ENCODE measurements at regions not wholly inside any gene's neighbourhood (a gene's known extent, or its start where the extent isn't known, plus 50 kb on each side); places are given as distances from the start of the nearest gene placed in this dataset.

GRCh38 chr2:37551783-37552182 lies 119.7 kb downstream of the CDC42EP3 start:
- H3K4me1 Mint-ChIP-seq (ENCODE audit: insufficient read depth, unreplicated experiment) = peaks cover 10% of the 10 kb centered on the region
- no peaks in the 10 kb centered on the region for H3K9me3 Mint-ChIP-seq (ENCODE audit: unreplicated experiment)
- CTCF ChIA-PET = interaction anchor here (0.7 to 1.6 kb wide), 5 partner anchors 11 to 137 kb away, joined by 3 to 4 read pairs (median 3); no protein-coding TSS in a partner anchor
- BruUV-seq (replicated peaks) = no TSS peak
- intact Hi-C loops (cut with micrococcal nuclease) = no loop called here
- H3K27ac Mint-ChIP-seq (ENCODE audit: low read depth, unreplicated experiment) = no peak overlapping the region
- no peaks in the 10 kb centered on the region for H3K27me3 Mint-ChIP-seq (ENCODE audit: insufficient read depth, unreplicated experiment)
- H3K36me3 Mint-ChIP-seq (ENCODE audit: insufficient read depth, unreplicated experiment) = no peaks in the 10 kb centered on the region
- TF ChIP-seq CTCF (IDR thresholded peaks at IDR 0.05; ENCODE audit: unreplicated experiment) = no peak
- POLR2A ChIA-PET = interaction anchor here (0.7 to 1.4 kb wide), 2 partner anchors 9 to 43 kb away, joined by 3 to 4 read pairs; no protein-coding TSS in a partner anchor
- no peak for DNase-seq (ENCODE audit: unreplicated experiment)
- no peak overlapping the region for H3K4me3 Mint-ChIP-seq (ENCODE audit: unreplicated experiment)

DNA sequence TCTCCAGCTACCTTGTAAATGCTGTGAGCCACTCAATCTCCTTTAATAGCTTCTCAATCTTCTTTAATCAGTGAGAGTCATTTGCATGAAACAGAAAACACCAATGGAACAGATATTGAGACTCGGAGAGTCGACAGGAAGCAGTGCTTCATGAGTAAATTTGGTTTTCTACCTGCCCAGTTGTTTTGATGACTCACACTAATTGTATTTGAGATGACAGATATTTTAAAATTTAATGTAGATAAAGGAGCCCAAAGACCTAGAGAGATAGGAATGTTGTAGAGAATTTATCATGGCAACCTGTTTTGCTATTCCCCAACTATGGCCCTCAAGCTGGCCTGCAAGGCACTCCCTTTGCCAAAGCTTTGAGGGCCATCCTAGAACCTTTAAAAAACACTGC lies 119.1 kb downstream of the CDC42EP3 start:
- intact Hi-C loops (cut with micrococcal nuclease) = no loop called here
- no peak for TF ChIP-seq CTCF (IDR thresholded peaks at IDR 0.05; ENCODE audit: unreplicated experiment)
- DNase-seq (ENCODE audit: unreplicated experiment) = no peak
- BruUV-seq (replicated peaks) = no TSS peak
- ChIA-PET CTCF (interaction anchor here (0.7 to 1.2 kb wide), 3 partner anchors 13 to 137 kb away, joined by 3 read pairs; no protein-coding TSS in a partner anchor), POLR2A (interaction anchor here (0.7 to 1.5 kb wide), 3 partner anchors 9 to 44 kb away, joined by 3 to 4 read pairs (median 3); no protein-coding TSS in a partner anchor)
- Mint-ChIP-seq H3K4me1 (ENCODE audit: insufficient read depth, unreplicated experiment) (peaks cover 10% of the 10 kb centered on the region), H3K27me3 (ENCODE audit: insufficient read depth, unreplicated experiment) (no peaks in the 10 kb centered on the region), H3K9me3 (ENCODE audit: unreplicated experiment) (no peaks in the 10 kb centered on the region), H3K27ac (ENCODE audit: low read depth, unreplicated experiment) (no peak overlapping the region), H3K36me3 (ENCODE audit: insufficient read depth, unreplicated experiment) (no peaks in the 10 kb centered on the region), H3K4me3 (ENCODE audit: unreplicated experiment) (no peak overlapping the region)

- intact Hi-C loops (cut with micrococcal nuclease) = no loop called here
- Mint-ChIP-seq H3K36me3 (ENCODE audit: insufficient read depth, unreplicated experiment) (no peaks in the 10 kb centered on the region), H3K27me3 (ENCODE audit: insufficient read depth, unreplicated experiment) (no peaks in the 10 kb centered on the region), H3K27ac (ENCODE audit: low read depth, unreplicated experiment) (no peak overlapping the region), H3K9me3 (ENCODE audit: unreplicated experiment) (no peaks in the 10 kb centered on the region), H3K4me1 (ENCODE audit: insufficient read depth, unreplicated experiment) (peaks cover 10% of the 10 kb centered on the region), H3K4me3 (ENCODE audit: unreplicated experiment) (no peak overlapping the region)
- BruUV-seq (replicated peaks) = no TSS peak
- no peak for DNase-seq (ENCODE audit: unreplicated experiment)
- TF ChIP-seq CTCF (IDR thresholded peaks at IDR 0.05; ENCODE audit: unreplicated experiment) = no peak
- CTCF ChIA-PET = interaction anchor here (0.7 kb wide), 1 partner anchor 279 kb away, joined by 3 read pairs; no protein-coding TSS in a partner anchor
- POLR2A ChIA-PET = interaction anchor here (0.6 to 1.5 kb wide), 3 partner anchors 9 to 148 kb away, joined by 3 to 7 read pairs (median 3); no protein-coding TSS in a partner anchor
These were observed 117.9 kb downstream of the CDC42EP3 start for GRCh38 chr2:37553411-37554154.

DNA sequence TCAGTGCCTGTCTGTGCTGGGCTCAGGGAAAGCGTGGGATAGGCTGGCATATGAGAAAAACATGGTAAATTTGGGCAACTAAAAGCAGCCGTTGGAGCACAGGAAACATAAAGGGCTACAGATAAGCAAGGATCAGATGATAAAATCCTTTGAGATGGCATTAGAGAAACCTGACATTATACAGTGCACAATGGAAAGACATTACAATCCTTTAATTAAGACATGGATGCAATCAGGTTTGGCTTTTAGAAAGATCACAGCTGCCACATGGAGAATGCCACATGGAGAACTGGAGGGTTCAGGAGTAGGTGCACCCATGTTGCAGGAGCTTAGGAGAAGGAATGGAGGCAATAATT lies 117.3 kb downstream of the CDC42EP3 start:
- H3K36me3 Mint-ChIP-seq (ENCODE audit: insufficient read depth, unreplicated experiment) = no peaks in the 10 kb centered on the region
- no peak for DNase-seq (ENCODE audit: unreplicated experiment)
- peaks cover 10% of the 10 kb centered on the region for H3K4me1 Mint-ChIP-seq (ENCODE audit: insufficient read depth, unreplicated experiment)
- BruUV-seq (replicated peaks) = no TSS peak
- ChIA-PET POLR2A (no interaction called here), CTCF (no interaction called here)
- H3K4me3 Mint-ChIP-seq (ENCODE audit: unreplicated experiment) = no peak overlapping the region
- no peak for TF ChIP-seq CTCF (IDR thresholded peaks at IDR 0.05; ENCODE audit: unreplicated experiment)
- no peaks in the 10 kb centered on the region for H3K9me3 Mint-ChIP-seq (ENCODE audit: unreplicated experiment)
- intact Hi-C loops (cut with micrococcal nuclease) = no loop called here
- no peaks in the 10 kb centered on the region for H3K27me3 Mint-ChIP-seq (ENCODE audit: insufficient read depth, unreplicated experiment)
- no peak overlapping the region for H3K27ac Mint-ChIP-seq (ENCODE audit: low read depth, unreplicated experiment)
